ENCODE measurements at regions not wholly inside any gene's neighbourhood (a gene's known extent, or its start where the extent isn't known, plus 50 kb on each side); places are given as distances from the start of the nearest gene placed in this dataset.
A peak's percentile ranks its signal among the peaks of the same experiment; 100 is the strongest.

- DNase-seq (ENCODE audit: low spot score) = no peak
These were observed 481.7 kb downstream of the GBE1 start for GRCh38 chr3:81279481-81280379.

DNA sequence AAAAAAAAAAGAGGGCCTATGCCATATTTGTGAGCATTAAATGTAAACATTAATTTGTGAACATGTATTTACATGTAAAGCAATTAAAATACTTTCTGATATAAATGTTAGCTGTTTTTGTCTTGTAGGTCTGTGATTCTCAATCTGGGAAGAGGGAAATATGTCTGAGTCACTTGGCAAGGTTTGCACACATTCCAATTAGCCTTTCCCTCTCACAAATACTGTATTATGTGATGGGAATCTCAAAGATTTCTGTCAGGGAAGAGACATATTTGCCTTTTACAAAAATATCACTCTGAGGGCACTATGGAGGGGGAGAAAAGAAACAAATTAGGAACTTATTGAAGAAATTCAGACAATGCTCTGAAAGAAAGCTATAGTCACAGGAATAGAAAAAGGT, 483.6 kb downstream of the GBE1 start:
- no peak for DNase-seq (ENCODE audit: low spot score)

DNA sequence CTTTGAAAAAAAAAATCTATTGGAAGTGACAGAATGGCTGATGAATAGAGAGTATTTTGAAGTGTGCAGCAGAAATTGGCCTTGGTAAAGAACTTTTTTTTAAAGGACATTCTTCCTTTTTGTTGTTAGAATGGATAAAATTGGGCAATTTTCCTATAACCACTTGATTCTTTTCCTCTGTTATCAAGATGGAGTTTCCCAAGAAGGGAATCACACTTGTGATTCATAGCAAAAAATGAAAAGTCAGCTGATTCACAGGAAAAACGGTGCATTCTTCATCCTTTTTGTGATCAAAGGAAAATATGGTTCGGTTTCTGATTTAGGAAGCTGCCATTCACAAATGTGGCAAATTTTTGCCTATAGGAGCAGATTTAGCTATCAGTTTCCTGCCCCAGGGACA, 486.8 kb downstream of the GBE1 start:
- no peak for DNase-seq (ENCODE audit: low spot score)

DNA sequence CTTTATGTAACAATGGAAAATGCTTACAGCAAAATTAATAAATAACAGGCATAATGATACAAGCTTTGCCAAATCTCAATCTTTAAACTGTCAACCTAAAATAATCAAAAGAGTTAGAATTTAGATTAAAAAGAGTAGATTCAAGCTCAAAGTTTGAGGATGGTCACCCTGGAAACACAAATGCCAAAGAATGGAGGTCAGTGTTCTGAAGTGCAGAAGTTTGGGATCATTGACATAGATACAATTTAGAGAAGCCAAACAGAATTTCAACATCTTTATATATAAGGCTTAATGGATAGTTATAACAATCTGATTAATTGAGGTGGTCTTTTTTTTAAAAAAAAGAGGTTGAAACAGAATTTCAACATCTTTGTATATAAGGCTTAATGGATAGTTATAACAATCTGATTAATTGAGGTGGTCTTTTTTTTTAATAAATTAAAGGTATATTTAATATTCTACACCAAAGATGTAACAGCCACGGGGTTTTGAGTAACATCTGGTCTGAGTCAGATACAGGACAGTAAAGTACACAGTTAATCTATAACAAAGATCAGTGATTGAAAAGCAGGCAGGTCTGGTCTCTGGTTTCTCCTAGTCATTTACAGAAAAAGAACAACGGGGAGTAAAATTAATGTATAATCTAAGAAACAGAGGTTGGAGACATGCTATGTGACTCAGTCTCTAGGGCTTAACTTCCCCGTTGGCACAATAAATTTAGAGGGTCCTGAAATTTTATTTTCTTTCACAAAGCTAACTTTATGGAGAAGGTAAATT, 490.7 kb downstream of the GBE1 start:
- DNase-seq (ENCODE audit: low spot score) = no peak

GRCh38 chr3:81268526-81268925, 492.9 kb downstream of the GBE1 start:
- no peak for DNase-seq (ENCODE audit: low spot score)

DNA sequence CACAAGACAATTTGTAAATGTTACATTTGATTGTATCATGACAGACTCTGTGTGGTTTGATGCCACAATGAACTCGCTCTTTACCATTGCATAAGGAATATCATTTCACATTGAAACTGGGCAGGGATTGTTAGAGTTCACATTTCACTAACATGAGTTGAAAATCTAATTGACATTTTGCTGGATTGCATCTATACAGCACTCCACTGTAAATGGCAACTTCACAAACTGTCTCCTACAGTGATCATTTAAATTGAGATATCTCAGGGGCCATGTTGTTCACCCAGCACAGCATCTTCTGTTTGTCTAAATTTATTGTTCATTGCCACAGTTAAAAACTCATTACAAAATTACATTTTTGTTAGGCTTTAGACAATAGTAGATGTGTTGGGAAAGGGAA, 499.4 kb downstream of the GBE1 start:
- no peak for DNase-seq (ENCODE audit: low spot score)

- no peak for DNase-seq (ENCODE audit: low spot score)
These were observed 506.0 kb downstream of the GBE1 start for GRCh38 chr3:81255463-81255862.

DNA sequence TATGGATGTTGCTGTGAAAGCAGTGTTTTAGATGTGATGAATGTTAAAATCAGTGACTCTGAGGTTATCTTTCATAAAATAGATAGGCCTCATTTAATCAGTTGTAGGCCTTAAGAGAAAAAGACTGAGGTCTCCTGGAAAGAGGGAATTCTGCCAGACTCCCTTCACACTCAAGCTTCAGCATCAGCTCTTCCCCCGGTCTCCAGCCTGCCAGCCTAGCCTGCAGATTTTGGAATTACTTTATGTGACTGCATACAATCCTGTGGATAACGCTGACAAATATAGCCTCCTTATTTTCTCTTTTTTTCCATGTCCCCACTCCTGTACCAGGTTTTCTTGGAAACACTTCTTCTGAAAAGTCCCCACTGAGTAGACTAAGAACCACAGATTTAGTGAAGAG, 510.3 kb downstream of the GBE1 start:
- no peak for DNase-seq (ENCODE audit: low spot score)

DNA sequence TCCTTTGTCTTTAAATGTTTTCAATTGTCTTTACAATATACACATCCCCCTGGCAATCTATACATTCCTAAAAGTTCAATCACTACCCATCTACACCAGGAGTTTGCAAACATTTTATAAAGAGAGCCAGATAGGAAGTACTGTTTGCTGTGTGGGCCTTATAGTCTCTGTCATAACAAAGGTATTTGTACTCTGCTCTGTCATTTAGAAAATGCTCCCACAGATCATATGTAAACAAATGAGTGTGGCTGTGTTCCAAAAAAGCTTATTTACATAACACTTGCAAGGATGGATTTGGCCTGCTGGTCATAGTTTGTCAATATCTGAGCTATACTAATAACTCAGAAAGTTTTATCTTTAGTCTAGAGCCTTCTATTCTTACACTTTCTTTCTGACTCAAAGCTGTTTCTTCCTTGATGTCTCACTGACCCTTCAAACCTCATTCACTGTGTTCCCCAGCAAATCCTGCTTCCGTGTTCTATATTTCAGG, 511.9 kb downstream of the GBE1 start:
- DNase-seq (ENCODE audit: low spot score) = no peak

DNA sequence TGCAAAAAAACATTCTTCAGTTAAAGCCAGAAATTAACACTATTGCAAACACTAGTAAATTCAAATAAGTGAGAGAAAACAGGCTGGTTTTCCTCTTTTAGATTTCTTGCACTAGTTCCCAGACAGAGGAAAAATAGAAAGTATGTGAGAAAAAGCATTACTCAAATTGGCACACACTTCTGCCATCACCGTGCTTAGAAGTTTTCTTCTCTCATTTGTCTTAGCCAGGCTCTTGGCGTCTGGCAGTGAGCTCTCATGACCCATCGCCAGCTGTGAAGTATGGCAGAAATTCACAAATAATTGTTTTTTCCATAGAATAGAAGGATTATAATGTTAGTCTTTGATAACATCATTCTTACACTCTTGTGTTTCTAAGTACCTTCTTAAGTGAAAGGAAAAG, 515.9 kb downstream of the GBE1 start:
- DNase-seq (ENCODE audit: low spot score) = no peak

- no peak for DNase-seq (ENCODE audit: low spot score)
These were observed 516.4 kb downstream of the GBE1 start for GRCh38 chr3:81245043-81245442.

GRCh38 chr3:81244231-81244630, 517.2 kb downstream of the GBE1 start:
- DNase-seq (ENCODE audit: low spot score) = no peak

GRCh38 chr3:81242871-81243270, 518.6 kb downstream of the GBE1 start:
- peak; percentile 55 for DNase-seq (ENCODE audit: low spot score)

DNA sequence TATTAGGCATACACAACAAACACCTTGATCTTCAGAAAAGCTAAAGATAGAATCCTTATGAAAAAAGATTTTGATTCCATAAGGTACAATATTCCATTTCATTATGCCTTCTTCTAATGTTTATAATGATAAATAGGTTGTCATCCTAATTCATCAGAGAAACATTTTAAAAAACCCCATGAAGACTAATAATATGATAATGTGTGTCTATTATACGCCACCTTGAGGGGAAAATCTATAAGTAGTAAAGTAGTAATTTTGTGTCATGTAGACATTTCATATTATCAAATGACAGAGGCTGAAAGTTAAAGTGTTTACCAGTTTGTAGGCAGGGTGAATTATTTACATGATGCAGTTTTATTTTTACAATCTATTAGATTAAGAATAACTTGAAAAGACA, 524.3 kb downstream of the GBE1 start:
- no peak for DNase-seq (ENCODE audit: low spot score)

- peak; percentile 60 for DNase-seq (ENCODE audit: low spot score)
These were observed 543.4 kb downstream of the GBE1 start for GRCh38 chr3:81218023-81218422.

DNA sequence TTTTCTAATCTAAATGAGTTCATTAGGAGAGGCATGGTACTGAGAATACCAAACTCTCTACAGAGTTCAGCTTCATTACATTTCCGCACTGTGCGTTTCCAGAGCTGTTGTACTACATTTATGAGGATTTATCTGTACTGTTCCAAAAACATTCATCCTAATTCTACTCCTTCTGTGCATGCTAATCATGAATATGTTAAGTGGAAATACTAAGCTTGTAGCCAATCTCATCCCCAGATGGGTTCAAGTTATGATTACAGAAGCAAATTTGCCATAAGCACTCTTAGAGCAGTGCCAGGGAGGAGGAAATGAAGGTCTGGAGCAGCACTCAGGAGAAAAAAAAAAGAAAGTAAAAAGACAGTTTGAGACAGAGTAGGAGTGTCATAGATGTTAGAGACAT, 544.3 kb downstream of the GBE1 start:
- DNase-seq (ENCODE audit: low spot score) = no peak

GRCh38 chr3:81216192-81216591, 545.3 kb downstream of the GBE1 start:
- no peak for DNase-seq (ENCODE audit: low spot score)

GRCh38 chr3:81214631-81215030, 546.8 kb downstream of the GBE1 start:
- DNase-seq (ENCODE audit: low spot score) = no peak

GRCh38 chr3:81199587-81199986, 561.9 kb downstream of the GBE1 start:
- DNase-seq (ENCODE audit: low spot score) = no peak

GRCh38 chr3:81198756-81199155, 562.7 kb downstream of the GBE1 start:
- peak; percentile 19 for DNase-seq (ENCODE audit: low spot score)

DNA sequence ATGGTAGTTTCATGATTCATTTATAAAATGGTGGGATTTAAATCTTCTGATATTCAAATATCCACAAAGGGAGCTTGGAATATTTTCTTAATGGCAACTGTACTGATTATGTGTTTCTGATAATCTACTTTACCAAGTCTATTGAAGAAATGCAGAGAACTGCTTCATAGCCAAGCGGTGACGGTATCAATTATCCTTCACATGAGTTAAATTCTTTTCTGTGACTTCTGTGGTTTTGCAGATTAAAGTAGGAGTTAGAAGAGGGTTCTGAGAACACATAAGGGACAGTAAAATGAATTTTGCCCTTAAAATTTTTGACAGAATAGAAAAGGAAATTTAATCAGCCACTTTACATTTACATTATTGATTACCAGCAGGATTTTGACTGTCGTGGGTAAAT, 563.2 kb downstream of the GBE1 start:
- DNase-seq (ENCODE audit: low spot score) = no peak

DNA sequence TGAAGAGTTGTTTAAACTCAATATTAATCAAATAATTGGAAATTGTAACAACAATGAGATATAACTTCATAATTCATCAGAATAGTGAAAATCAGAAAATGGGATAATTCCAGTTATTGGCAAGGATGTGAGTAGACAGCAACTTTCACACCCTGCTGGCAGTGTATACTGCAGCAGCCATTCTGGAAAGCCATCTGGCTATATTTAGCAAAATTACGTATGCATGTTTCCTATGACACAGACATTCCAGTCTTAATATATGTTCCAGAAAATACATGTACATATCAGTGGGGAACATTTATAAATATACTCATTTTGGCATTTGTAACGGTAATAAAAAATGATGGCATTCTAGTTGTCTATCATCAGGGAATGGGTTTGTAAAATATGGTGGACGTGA, 564.1 kb downstream of the GBE1 start:
- no peak for DNase-seq (ENCODE audit: low spot score)

- no peak for DNase-seq (ENCODE audit: low spot score)
These were observed 566.0 kb downstream of the GBE1 start for GRCh38 chr3:81195478-81195877.

Measured in pons (tissue), 1 donor.